Loucy (cell line): ENCODE measurements at regions not wholly inside any gene's neighbourhood (a gene's known extent, or its start where the extent isn't known, plus 50 kb on each side); places are given as distances from the start of the nearest gene placed in this dataset.
"Not testable (repeated sequence)": the region's sequence is repeated elsewhere in the genome, so short reads cannot be mapped to it uniquely, and the experiment has no call there.

Experiments used
- H2AFZ ChIP-seq: fragments of 200-600 bp; sonication (generic); 2 replicates; pipeline ENCODE4 v1.6.0; 2016; ENCODE audit warnings: antibody characterized with exemption, mild to moderate bottlenecking, low read length, moderate library complexity
- H3F3A ChIP-seq: fragments of 200-600 bp; 2 replicates; pipeline ENCODE4 v1.6.0; 2016; ENCODE audit warnings: antibody characterized with exemption, low read depth, mild to moderate bottlenecking
- H3K27me3 ChIP-seq: fragments of 200-600 bp; sonication (generic); 2 replicates; pipeline ENCODE4 v1.6.1; 2014; ENCODE audit warnings: low read length, mild to moderate bottlenecking; ENCODE audit not compliant: insufficient read depth, poor library complexity, severe bottlenecking
- H3K36me3 ChIP-seq: fragments of 200-600 bp; sonication (generic); 2 replicates; pipeline ENCODE4 v1.6.1; 2016; ENCODE audit warnings: low read length; ENCODE audit not compliant: insufficient read depth
- H3K4me1 ChIP-seq: fragments of 200-600 bp; sonication (generic); 2 replicates; pipeline ENCODE4 v1.5.1; 2014; ENCODE audit warnings: low read length, mild to moderate bottlenecking; ENCODE audit not compliant: insufficient read depth, poor library complexity, severe bottlenecking
- H3K4me2 ChIP-seq: fragments of 200-600 bp; sonication (generic); 2 replicates; pipeline ENCODE4 v1.6.0; 2014; ENCODE audit warnings: antibody characterized with exemption, low read length, low read depth, mild to moderate bottlenecking; ENCODE audit not compliant: poor library complexity, severe bottlenecking
- H3K4me3 ChIP-seq: fragments of 200-600 bp; sonication (generic); 2 replicates; pipeline ENCODE4 v1.5.1; 2014; ENCODE audit warnings: low read length, mild to moderate bottlenecking, mixed read lengths; ENCODE audit not compliant: poor library complexity, severe bottlenecking
- H3K79me2 ChIP-seq: fragments of 200-600 bp; sonication (generic); 2 replicates; pipeline ENCODE4 v1.6.1; 2014; ENCODE audit warnings: low read length; ENCODE audit not compliant: insufficient read depth
- H3K9ac ChIP-seq: fragments of 200-600 bp; sonication (generic); 2 replicates; pipeline ENCODE4 v1.6.0; 2014; ENCODE audit warnings: mild to moderate bottlenecking, low read depth, low read length, moderate library complexity; ENCODE audit not compliant: poor library complexity, severe bottlenecking
- H3K9me2 ChIP-seq: fragments of 200-600 bp; sonication (generic); replicated peaks from 2 replicates; pipeline ENCODE4 v1.6.1; 2016; ENCODE audit warnings: low read depth, low read length, mixed read lengths
- H3K9me3 ChIP-seq: fragments of 200-600 bp; sonication (generic); 2 replicates; pipeline ENCODE4 v1.6.1; 2014; ENCODE audit warnings: mild to moderate bottlenecking, antibody characterized with exemption, low read length, low read depth; ENCODE audit not compliant: insufficient read depth
- H4K20me1 ChIP-seq: fragments of 200-600 bp; sonication (generic); 2 replicates; pipeline ENCODE4 v1.6.0; 2014; ENCODE audit warnings: antibody characterized with exemption, low read length, mild to moderate bottlenecking; ENCODE audit not compliant: insufficient read depth, poor library complexity, severe bottlenecking
- CTCF ChIP-seq: fragments of 200-600 bp; sonication (generic); conservative IDR thresholded peaks from 2 replicates; pipeline ENCODE4 v1.5.1; 2014; ENCODE audit warnings: mild to moderate bottlenecking, antibody characterized with exemption, low read length
- EZH2phosphoT487 ChIP-seq: fragments of 200-600 bp; IDR thresholded peaks from 2 replicates; pipeline ENCODE4 v1.6.1; 2018; ENCODE audit warnings: antibody characterized with exemption, mild to moderate bottlenecking, moderate library complexity, borderline replicate concordance

GRCh38 chr1:232127190-232127589 lies 500.6 kb downstream of the DISC1 start:
- TF ChIP-seq CTCF (no peak), EZH2phosphoT487 (no peak)
- Histone ChIP-seq H3K9me3 (peaks cover 17% of the 10 kb centered on the region), H3K36me3 (no peaks in the 10 kb centered on the region), H3F3A (no peaks in the 10 kb centered on the region), H3K9ac (no peak overlapping the region), H3K79me2 (no peaks in the 10 kb centered on the region), H3K27me3 (no peaks in the 10 kb centered on the region), H4K20me1 (no peaks in the 10 kb centered on the region), H3K4me3 (no peak overlapping the region), H3K9me2 (no peaks in the 10 kb centered on the region), H3K4me2 (no peak overlapping the region), H2AFZ (no peak overlapping the region), H3K4me1 (no peaks in the 10 kb centered on the region)

DNA sequence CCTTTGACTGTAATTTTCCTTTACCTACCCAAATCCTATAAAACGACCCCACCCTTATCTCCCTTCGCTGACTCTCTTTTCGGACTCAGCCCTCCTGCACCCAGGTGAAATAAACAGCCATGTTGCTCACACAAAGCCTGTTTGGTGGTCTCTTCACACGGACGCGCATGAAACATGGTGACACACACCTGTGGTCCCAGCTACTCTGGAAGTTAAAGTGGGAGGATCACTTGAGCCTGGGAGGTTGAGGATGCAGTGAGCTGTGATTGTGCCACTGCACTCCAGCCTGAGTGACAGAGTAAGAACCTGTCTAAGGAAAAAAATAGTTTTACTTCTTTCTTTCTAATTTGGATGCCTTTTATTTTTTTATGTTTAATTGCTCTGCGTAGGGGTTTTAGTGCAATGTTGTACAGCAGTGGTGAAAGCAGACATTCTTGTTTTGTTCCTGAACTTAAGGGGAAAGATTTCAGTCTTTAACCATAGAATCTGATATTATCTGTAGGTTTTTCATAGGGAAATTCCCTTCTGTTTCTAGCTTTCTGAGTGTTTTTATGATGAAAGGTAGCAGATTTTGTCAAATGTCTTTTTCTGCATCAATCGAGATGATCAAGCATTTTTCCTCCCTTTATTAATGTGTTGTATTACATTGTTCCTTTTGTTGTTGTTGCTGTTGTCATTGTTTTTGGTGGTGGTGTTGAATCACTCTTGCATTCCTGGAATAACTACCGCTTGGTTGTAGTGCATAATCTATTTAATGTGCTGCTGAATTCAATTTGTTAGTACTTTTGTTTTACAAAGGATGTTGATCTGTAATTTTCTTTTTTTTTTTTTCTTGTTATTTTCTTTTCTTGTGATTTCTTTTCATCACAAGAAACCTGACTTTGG lies 497.4 kb downstream of the DISC1 start:
- H2AFZ ChIP-seq = no peak overlapping the region
- no peak overlapping the region for H3K4me2 ChIP-seq
- H3K36me3 ChIP-seq = no peaks in the 10 kb centered on the region
- no peak for TF ChIP-seq EZH2phosphoT487
- TF ChIP-seq CTCF = no peak
- H3F3A ChIP-seq = no peaks in the 10 kb centered on the region
- no peak overlapping the region for H3K9ac ChIP-seq
- no peaks in the 10 kb centered on the region for H3K79me2 ChIP-seq
- no peaks in the 10 kb centered on the region for H3K27me3 ChIP-seq
- no peak overlapping the region for H3K4me3 ChIP-seq
- H3K4me1 ChIP-seq = no peaks in the 10 kb centered on the region
- no peaks in the 10 kb centered on the region for H4K20me1 ChIP-seq
- no peaks in the 10 kb centered on the region for H3K9me3 ChIP-seq
- H3K9me2 ChIP-seq = no peaks in the 10 kb centered on the region

GRCh38 chr1:232117903-232118302 lies 491.3 kb downstream of the DISC1 start:
- not testable (repeated sequence) for H3K4me1 ChIP-seq, H3K27me3 ChIP-seq, H4K20me1 ChIP-seq, H2AFZ ChIP-seq, H3K9me3 ChIP-seq, H3K79me2 ChIP-seq, H3K36me3 ChIP-seq, H3K4me3 ChIP-seq, H3F3A ChIP-seq, H3K9ac ChIP-seq, H3K4me2 ChIP-seq, H3K9me2 ChIP-seq

GRCh38 chr1:232114985-232115384 lies 488.4 kb downstream of the DISC1 start:
- H3K36me3 ChIP-seq = no peaks in the 10 kb centered on the region
- H3K27me3 ChIP-seq = no peaks in the 10 kb centered on the region
- no peaks in the 10 kb centered on the region for H4K20me1 ChIP-seq
- H3K9ac ChIP-seq = no peak overlapping the region
- no peak overlapping the region for H2AFZ ChIP-seq
- H3K9me3 ChIP-seq = no peaks in the 10 kb centered on the region
- H3K79me2 ChIP-seq = no peaks in the 10 kb centered on the region
- H3K9me2 ChIP-seq = no peaks in the 10 kb centered on the region
- TF ChIP-seq EZH2phosphoT487 (no peak), CTCF (no peak)
- no peaks in the 10 kb centered on the region for H3F3A ChIP-seq
- no peak overlapping the region for H3K4me2 ChIP-seq
- no peak overlapping the region for H3K4me3 ChIP-seq
- H3K4me1 ChIP-seq = no peaks in the 10 kb centered on the region
